ENCODE measurements at regions not wholly inside any gene's neighbourhood (a gene's known extent, or its start where the extent isn't known, plus 50 kb on each side); places are given as distances from the start of the nearest gene placed in this dataset.

DNA sequence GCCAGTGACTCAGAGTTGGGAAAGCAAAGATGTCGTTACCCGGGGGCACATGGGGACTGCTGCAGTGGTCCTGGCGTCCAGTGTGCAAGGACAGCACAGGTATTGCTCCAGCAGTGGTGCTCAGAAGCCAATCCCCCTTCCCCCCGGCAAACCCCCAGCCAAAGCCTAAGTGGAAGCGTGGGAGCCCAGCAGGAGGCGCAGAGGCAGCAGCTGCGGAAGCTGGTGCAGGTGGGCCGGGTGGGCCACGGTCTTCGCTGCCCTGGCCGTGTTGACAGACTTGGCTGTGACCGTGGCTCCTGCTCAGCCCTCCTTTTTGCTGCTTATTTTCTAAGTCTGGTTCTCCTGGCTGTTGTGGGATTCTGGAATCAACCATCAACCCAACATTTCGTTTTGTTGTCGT lies 369.8 kb upstream of the ST6GAL2 start:
- TF ChIP-seq, protein P1, sequence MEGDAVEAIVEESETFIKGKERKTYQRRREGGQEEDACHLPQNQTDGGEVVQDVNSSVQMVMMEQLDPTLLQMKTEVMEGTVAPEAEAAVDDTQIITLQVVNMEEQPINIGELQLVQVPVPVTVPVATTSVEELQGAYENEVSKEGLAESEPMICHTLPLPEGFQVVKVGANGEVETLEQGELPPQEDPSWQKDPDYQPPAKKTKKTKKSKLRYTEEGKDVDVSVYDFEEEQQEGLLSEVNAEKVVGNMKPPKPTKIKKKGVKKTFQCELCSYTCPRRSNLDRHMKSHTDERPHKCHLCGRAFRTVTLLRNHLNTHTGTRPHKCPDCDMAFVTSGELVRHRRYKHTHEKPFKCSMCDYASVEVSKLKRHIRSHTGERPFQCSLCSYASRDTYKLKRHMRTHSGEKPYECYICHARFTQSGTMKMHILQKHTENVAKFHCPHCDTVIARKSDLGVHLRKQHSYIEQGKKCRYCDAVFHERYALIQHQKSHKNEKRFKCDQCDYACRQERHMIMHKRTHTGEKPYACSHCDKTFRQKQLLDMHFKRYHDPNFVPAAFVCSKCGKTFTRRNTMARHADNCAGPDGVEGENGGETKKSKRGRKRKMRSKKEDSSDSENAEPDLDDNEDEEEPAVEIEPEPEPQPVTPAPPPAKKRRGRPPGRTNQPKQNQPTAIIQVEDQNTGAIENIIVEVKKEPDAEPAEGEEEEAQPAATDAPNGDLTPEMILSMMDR (IDR thresholded peaks at IDR 0.05), result no peak
- no peak for TF ChIP-seq POLR2A (IDR thresholded peaks at IDR 0.05)

Data from esophagus squamous epithelium (tissue), 4 donors.